ENCODE measurements at regions not wholly inside any gene's neighbourhood (a gene's known extent, or its start where the extent isn't known, plus 50 kb on each side); places are given as distances from the start of the nearest gene placed in this dataset.

DNA sequence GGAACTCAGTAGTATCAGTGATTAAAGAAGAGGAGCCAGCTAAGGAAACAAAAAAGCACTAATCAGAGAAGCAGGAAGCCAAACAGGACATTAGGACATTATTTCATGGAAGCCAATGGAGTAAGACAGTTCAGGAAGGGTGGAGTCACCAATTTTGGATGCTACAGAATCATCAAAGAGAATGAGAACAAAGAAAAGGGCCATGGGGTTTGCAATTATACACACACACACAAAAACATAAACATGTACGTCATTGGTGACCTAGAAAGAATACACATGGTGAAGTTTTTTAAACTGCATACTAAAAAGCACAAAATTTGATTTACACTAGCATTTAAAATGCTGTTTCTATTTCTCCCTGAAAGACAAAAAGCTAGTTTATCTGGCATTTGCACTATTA is 96.8 kb upstream of the MRPS30 start:
- TF ChIP-seq EZH2 (IDR thresholded peaks at IDR 0.05; ENCODE audit: borderline replicate concordance, insufficient read depth, low read depth, low read length, poor library complexity, severe bottlenecking) (no peak), CTCF (IDR thresholded peaks at IDR 0.05) (no peak)
